Endodermal cell (in vitro differentiated cells): ENCODE measurements at regions not wholly inside any gene's neighbourhood (a gene's known extent, or its start where the extent isn't known, plus 50 kb on each side); places are given as distances from the start of the nearest gene placed in this dataset.

Experiments
- DNase-seq: peaks from one replicate; pipeline ENCODE4 v3.0.0-alpha.2; 2017
- H3K27ac ChIP-seq: 2 replicates; pipeline ENCODE4 v1.5.1; 2013; ENCODE audit warnings: mild to moderate bottlenecking, low read depth, low read length, moderate library complexity
- H3K27me3 ChIP-seq: 2 replicates; pipeline ENCODE4 v1.6.1; 2013; ENCODE audit warnings: mild to moderate bottlenecking, low read length, moderate library complexity; ENCODE audit not compliant: insufficient read depth, control insufficient read depth, poor library complexity, severe bottlenecking
- H3K36me3 ChIP-seq: 2 replicates; pipeline ENCODE4 v1.7.0; 2013; ENCODE audit warnings: mild to moderate bottlenecking, low read length, moderate library complexity; ENCODE audit not compliant: control insufficient read depth, insufficient read depth
- H3K4me1 ChIP-seq: one replicate; pipeline ENCODE4 v1.7.0; 2013; ENCODE audit warnings: low read length; ENCODE audit not compliant: control insufficient read depth, insufficient read depth
- H3K4me3 ChIP-seq: 2 replicates; pipeline ENCODE4 v1.5.1; 2013; ENCODE audit warnings: mild to moderate bottlenecking, low read length, moderate library complexity
- H3K9ac ChIP-seq: 2 replicates; pipeline ENCODE4 v1.6.1; 2013; ENCODE audit warnings: mild to moderate bottlenecking, low read length, moderate library complexity; ENCODE audit not compliant: poor library complexity, severe bottlenecking; ENCODE audit errors: extremely low read depth
- H3K9me3 ChIP-seq: 2 replicates; pipeline ENCODE4 v1.6.1; 2013; ENCODE audit warnings: mild to moderate bottlenecking, low read length, moderate library complexity; ENCODE audit not compliant: control insufficient read depth
- H3K27ac Mint-ChIP-seq: 2 replicates; pipeline ENCODE4 v1.8.0; 2020; ENCODE audit warnings: mixed read lengths
- H3K27me3 Mint-ChIP-seq: 2 replicates; pipeline ENCODE4 v1.8.0; 2021; ENCODE audit warnings: mild to moderate bottlenecking, mixed read lengths; ENCODE audit not compliant: insufficient read depth
- H3K36me3 Mint-ChIP-seq: 2 replicates; pipeline ENCODE4 v1.8.0; 2020; ENCODE audit warnings: low read depth, mixed read lengths
- H3K4me1 Mint-ChIP-seq: 2 replicates; pipeline ENCODE4 v1.8.0; 2020; ENCODE audit warnings: mixed read lengths
- H3K4me3 Mint-ChIP-seq: 2 replicates; pipeline ENCODE4 v1.8.0; 2020; ENCODE audit warnings: mild to moderate bottlenecking, moderate library complexity, mixed read lengths
- H3K9me3 Mint-ChIP-seq: 2 replicates; pipeline ENCODE4 v1.8.0; 2020; ENCODE audit warnings: mild to moderate bottlenecking, mixed read lengths
- CTCF ChIP-seq: fragments of 200-600 bp; sonication (generic); conservative IDR thresholded peaks from 2 replicates; pipeline ENCODE4 v1.5.0; 2021; ENCODE audit warnings: antibody characterized with exemption, mild to moderate bottlenecking
- WGBS, 2 experiments: methylation state at CpG; one replicate each; pipeline versions ENCODE4 v1.1.5 to v1.1.7; 2013; ENCODE audit warnings: missing lambda C conversion rate in 2 of 2, mixed read lengths in 1 of 2; ENCODE audit not compliant: insufficient coverage in 1 of 2, insufficient read length in 1 of 2; 5-methylcytosine and 5-hydroxymethylcytosine counted together

- H3K27me3 Mint-ChIP-seq = peaks cover 2% of the 10 kb centered on the region
- H3K36me3 ChIP-seq = no peaks in the 10 kb centered on the region
- 85 to 93% methylated on average over 4 of the region's 4 CpGs for WGBS, 2 experiments
- no peaks in the 10 kb centered on the region for H3K4me1 ChIP-seq
- H3K9me3 Mint-ChIP-seq = no peaks in the 10 kb centered on the region
- H3K36me3 Mint-ChIP-seq = no peaks in the 10 kb centered on the region
- TF ChIP-seq CTCF = no peak
- no peaks in the 10 kb centered on the region for H3K9me3 ChIP-seq
- no peaks in the 10 kb centered on the region for H3K27me3 ChIP-seq
- no peak overlapping the region for H3K9ac ChIP-seq
- H3K27ac Mint-ChIP-seq = no peak overlapping the region
- H3K4me3 Mint-ChIP-seq = no peak overlapping the region
- H3K4me1 Mint-ChIP-seq = no peaks in the 10 kb centered on the region
- H3K27ac ChIP-seq = no peak overlapping the region
- no peak overlapping the region for H3K4me3 ChIP-seq
- no peak for DNase-seq
Observed at GRCh38 chr17:71247441-71248015, 873.3 kb upstream of the SOX9 start.

- no peak for DNase-seq
- no peak for TF ChIP-seq CTCF
- 86 to 88% methylated on average over 1 to 2 of the region's 2 CpGs for WGBS, 2 experiments
- H3K9ac ChIP-seq = no peak overlapping the region
- no peaks in the 10 kb centered on the region for H3K4me1 ChIP-seq
- H3K4me3 ChIP-seq = no peak overlapping the region
- Mint-ChIP-seq H3K27me3 (peaks cover 4% of the 10 kb centered on the region), H3K9me3 (no peaks in the 10 kb centered on the region), H3K27ac (no peak overlapping the region), H3K4me1 (no peaks in the 10 kb centered on the region), H3K36me3 (no peaks in the 10 kb centered on the region), H3K4me3 (no peak overlapping the region)
- no peak overlapping the region for H3K27ac ChIP-seq
- H3K27me3 ChIP-seq = no peaks in the 10 kb centered on the region
- H3K36me3 ChIP-seq = no peaks in the 10 kb centered on the region
- no peaks in the 10 kb centered on the region for H3K9me3 ChIP-seq
Observed at GRCh38 chr17:71251276-71251675, 869.5 kb upstream of the SOX9 start.

DNA sequence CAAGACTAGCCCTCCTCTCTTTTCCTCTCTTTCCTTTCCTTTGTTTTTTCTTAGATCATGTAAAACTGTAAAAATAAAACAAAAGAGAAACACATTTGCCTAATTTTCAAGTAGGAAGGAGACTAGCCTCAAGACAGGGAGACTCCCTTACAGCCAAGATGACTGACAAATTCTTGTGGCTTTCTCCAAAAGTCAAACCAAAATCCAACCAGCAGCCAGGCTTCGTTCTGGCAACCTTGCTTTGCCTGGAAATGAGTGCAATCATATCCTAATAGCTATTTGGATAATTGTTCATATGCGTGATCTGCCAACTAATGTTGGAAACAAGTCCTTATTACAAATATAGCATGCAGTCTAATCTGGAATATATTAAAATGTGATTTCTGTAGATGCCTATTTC lies 868.9 kb upstream of the SOX9 start:
- no peaks in the 10 kb centered on the region for H3K9me3 ChIP-seq
- H3K36me3 ChIP-seq = no peaks in the 10 kb centered on the region
- H3K4me3 Mint-ChIP-seq = no peak overlapping the region
- no peak overlapping the region for H3K4me3 ChIP-seq
- H3K27me3 ChIP-seq = no peaks in the 10 kb centered on the region
- no peaks in the 10 kb centered on the region for H3K4me1 Mint-ChIP-seq
- no peaks in the 10 kb centered on the region for H3K9me3 Mint-ChIP-seq
- no peak overlapping the region for H3K27ac ChIP-seq
- no peak overlapping the region for H3K9ac ChIP-seq
- H3K4me1 ChIP-seq = no peaks in the 10 kb centered on the region
- H3K27me3 Mint-ChIP-seq = peaks cover 4% of the 10 kb centered on the region
- WGBS, 2 experiments = 91% methylated on average over 2 of the region's 2 CpGs; no CpG with 5 or more reads in 1 of the 2 experiments
- no peak for DNase-seq
- no peaks in the 10 kb centered on the region for H3K36me3 Mint-ChIP-seq
- no peak overlapping the region for H3K27ac Mint-ChIP-seq
- no peak for TF ChIP-seq CTCF
